ENCODE measurements at regions not wholly inside any gene's neighbourhood (a gene's known extent, or its start where the extent isn't known, plus 50 kb on each side); places are given as distances from the start of the nearest gene placed in this dataset.

GRCh38 chr14:82546401-82546800 is 1012.7 kb upstream of the SEL1L start:
- TF ChIP-seq CTCF (IDR thresholded peaks at IDR 0.05), result no peak
- no peak for TF ChIP-seq POLR2A (IDR thresholded peaks at IDR 0.05)
